ENCODE measurements at regions not wholly inside any gene's neighbourhood (a gene's known extent, or its start where the extent isn't known, plus 50 kb on each side); places are given as distances from the start of the nearest gene placed in this dataset.

DNA sequence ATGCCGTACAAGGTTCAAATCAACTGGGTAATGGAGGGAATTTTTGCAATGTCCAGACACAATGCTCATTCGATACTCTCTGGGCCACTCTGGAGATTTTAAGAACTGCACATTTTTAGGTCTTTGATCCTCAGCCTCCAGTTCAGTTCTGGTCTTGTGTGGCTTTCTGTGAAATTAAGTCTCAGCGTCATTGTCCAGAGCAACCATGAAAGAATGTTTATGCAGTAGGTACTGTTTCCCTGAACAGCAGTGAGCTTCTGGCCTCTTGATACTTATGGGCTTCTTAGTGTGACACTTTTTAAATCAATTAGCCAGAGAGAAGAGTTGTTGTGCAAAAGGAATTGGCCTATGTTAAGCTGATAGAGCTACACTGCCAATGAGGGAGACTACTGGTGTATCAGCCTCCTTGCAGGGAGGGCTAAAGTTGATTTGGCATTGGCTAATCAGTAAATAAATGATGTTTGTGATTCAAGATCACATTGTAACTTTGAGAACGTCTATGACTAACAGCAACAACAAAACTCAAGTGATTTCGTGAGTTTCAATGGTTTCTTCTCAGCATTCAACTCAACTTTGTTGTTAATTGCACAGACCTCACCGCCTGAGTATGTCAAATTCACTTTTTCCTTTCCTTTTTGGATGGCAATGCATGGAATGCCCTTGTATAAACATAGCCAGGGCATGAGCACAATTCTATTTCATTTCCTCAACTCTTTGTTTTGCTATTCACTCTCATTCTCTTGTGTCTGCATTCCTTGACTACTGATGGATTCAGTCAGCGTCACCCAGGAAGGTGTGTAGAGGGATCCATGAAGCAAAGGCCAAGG is 85.1 kb downstream of the GJA1 start:
- no peak for TF ChIP-seq EZH2phosphoT487 (IDR thresholded peaks at IDR 0.05; ENCODE audit: insufficient read depth, low read depth)
- TF ChIP-seq EZH2 (IDR thresholded peaks at IDR 0.05; ENCODE audit: insufficient read depth, poor library complexity, severe bottlenecking), result no peak
